Vagina (tissue), 2 donors: ENCODE measurements at regions not wholly inside any gene's neighbourhood (a gene's known extent, or its start where the extent isn't known, plus 50 kb on each side); places are given as distances from the start of the nearest gene placed in this dataset.
"Not testable (repeated sequence)": the region's sequence is repeated elsewhere in the genome, so short reads cannot be mapped to it uniquely, and the experiment has no call there.

Source experiments
- DNase-seq, 2 donors: peaks; one replicate each; pipeline ENCODE4 v3.0.0-alpha.2; 2017; ENCODE audit errors: extremely low spot score in 2 of 2
- H3K27ac ChIP-seq: fragments of 200-600 bp; sonication (generic); one replicate; pipeline ENCODE4 v1.5.1; 2019
- H3K27me3 ChIP-seq: fragments of 200-600 bp; sonication (generic); one replicate; pipeline ENCODE4 v1.5.1; 2019
- H3K36me3 ChIP-seq, 2 donors: fragments of 200-600 bp; sonication (generic); one replicate each; pipeline ENCODE4 v1.5.1; 2017 to 2019
- H3K4me1 ChIP-seq: fragments of 200-600 bp; sonication (generic); one replicate; pipeline ENCODE4 v1.5.1; 2019
- H3K4me3 ChIP-seq, 2 donors: fragments of 200-600 bp; sonication (generic); 1 replicate in 1 of 2; 2 replicates in 1 of 2; pipeline ENCODE4 v1.5.1; 2016 to 2019
- H3K9me3 ChIP-seq: fragments of 200-600 bp; sonication (generic); one replicate; pipeline ENCODE4 v1.5.1; 2019
- POLR2A ChIP-seq, 2 donors: fragments of 450-650 bp; IDR thresholded peaks; one replicate each; pipeline ENCODE4 v1.6.1; 2017; ENCODE audit warnings: antibody characterized with exemption in 2 of 2, mild to moderate bottlenecking in 2 of 2, moderate library complexity in 2 of 2
- POLR2AphosphoS5 ChIP-seq, 2 donors: sonication (generic); formaldehyde crosslinking; IDR thresholded peaks; one replicate each; pipeline ENCODE4 v1.9.0; 2017; ENCODE audit warnings: antibody characterized with exemption in 2 of 2, mild to moderate bottlenecking in 2 of 2, low read depth in 1 of 2; ENCODE audit not compliant: insufficient read depth in 1 of 2
- intact Hi-C: fragments of 100-400 bp; cut with DNase I; formaldehyde crosslinking; loops from one replicate; pipeline ENCODE4 v1.15.1; 2023
- TF ChIP-seq, protein P1 (sequence below), 3 experiments: fragments of 450-650 bp in 2 of 3; fragments of 200-600 bp in 1 of 3; sonication (generic) in 1 of 3; IDR thresholded peaks; one replicate each; pipeline ENCODE4 v1.5.1; 2017 to 2019; ENCODE audit warnings: antibody characterized with exemption in 3 of 3, mild to moderate bottlenecking in 2 of 3, moderate library complexity in 2 of 3

DNA sequence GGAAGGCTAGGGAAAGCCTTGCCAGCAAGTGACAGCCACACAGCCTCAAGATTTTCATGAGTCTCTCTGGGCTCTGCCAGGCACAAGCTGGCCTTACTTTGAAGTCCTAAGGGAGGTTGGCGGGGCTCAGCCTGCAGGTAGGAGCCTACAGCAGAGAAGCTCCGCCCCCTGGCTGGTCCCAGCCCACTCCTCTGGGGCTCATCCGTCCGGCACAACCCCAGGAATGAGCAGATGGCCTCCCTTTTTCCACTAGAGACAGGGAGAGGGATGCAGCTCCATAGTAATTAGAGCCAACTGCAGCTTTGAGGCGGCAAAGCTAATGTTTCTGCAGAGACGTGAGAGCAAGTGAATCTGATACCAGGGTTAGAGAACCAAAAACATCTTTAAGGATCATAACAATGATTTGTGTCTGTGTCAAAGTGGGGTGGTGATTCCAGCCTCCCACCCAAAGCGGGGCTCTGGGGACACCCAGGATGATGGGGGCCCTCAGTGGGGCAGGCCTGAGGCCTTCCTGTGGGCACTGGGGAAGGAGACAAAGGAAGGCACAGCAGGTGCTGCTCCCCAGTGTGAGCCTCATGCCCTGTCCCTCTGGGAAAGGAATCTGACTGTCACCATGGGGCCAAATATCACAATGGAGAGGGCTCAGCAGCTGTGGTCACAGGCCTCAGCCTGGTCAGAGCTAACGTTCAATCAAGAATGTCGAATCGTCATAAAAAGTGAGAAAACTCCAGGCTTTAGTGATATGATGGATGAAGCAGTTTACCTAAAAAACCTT is 61.5 kb downstream of the RBFOX3 start:
- Histone ChIP-seq H3K4me1 (no peaks in the 10 kb centered on the region), H3K9me3 (no peaks in the 10 kb centered on the region), H3K36me3 (no peaks in the 10 kb centered on the region), H3K4me3 (no peak overlapping the region), H3K27me3 (no peaks in the 10 kb centered on the region), H3K27ac (no peak overlapping the region)
- intact Hi-C loops: no loop called here
- TF ChIP-seq POLR2A (IDR thresholded peaks at IDR 0.05) (no peak), POLR2AphosphoS5 (IDR thresholded peaks at IDR 0.05; ENCODE audit: insufficient read depth in 1 of 2, low read depth in 1 of 2) (no peak)
- TF ChIP-seq, protein P1, sequence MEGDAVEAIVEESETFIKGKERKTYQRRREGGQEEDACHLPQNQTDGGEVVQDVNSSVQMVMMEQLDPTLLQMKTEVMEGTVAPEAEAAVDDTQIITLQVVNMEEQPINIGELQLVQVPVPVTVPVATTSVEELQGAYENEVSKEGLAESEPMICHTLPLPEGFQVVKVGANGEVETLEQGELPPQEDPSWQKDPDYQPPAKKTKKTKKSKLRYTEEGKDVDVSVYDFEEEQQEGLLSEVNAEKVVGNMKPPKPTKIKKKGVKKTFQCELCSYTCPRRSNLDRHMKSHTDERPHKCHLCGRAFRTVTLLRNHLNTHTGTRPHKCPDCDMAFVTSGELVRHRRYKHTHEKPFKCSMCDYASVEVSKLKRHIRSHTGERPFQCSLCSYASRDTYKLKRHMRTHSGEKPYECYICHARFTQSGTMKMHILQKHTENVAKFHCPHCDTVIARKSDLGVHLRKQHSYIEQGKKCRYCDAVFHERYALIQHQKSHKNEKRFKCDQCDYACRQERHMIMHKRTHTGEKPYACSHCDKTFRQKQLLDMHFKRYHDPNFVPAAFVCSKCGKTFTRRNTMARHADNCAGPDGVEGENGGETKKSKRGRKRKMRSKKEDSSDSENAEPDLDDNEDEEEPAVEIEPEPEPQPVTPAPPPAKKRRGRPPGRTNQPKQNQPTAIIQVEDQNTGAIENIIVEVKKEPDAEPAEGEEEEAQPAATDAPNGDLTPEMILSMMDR (IDR thresholded peaks at IDR 0.05): no peak
- DNase-seq: no peak

DNA sequence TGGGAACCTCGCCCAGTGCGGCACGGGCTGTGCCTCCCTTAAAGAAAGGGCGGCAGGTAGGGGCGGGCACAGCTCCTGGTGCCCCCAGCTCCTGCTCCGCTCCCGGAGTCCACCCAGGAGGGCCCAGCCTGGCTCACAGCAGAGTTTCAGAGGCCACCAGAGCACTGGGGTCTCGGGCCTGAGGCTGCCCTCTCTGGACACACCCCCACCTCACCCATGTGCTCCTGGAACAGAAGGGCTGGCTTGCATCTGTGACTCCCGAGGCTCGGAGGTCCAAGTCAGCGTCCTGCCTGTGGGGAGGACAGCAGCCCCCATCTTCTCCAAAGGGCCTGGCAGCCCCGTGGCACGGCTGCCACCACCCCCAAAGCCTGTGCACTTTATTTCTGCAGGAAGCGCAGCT is 62.7 kb downstream of the RBFOX3 start:
- TF ChIP-seq, protein P1 (IDR thresholded peaks at IDR 0.05): no peak
- TF ChIP-seq POLR2A (IDR thresholded peaks at IDR 0.05) (no peak), POLR2AphosphoS5 (IDR thresholded peaks at IDR 0.05; ENCODE audit: insufficient read depth in 1 of 2, low read depth in 1 of 2) (no peak)
- DNase-seq: no peak
- H3K27me3 ChIP-seq: no peaks in the 10 kb centered on the region
- H3K9me3 ChIP-seq: no peaks in the 10 kb centered on the region
- no peak overlapping the region for H3K27ac ChIP-seq
- no peaks in the 10 kb centered on the region for H3K4me1 ChIP-seq
- intact Hi-C loops: no loop called here
- H3K36me3 ChIP-seq: no peaks in the 10 kb centered on the region
- no peak overlapping the region for H3K4me3 ChIP-seq

DNA sequence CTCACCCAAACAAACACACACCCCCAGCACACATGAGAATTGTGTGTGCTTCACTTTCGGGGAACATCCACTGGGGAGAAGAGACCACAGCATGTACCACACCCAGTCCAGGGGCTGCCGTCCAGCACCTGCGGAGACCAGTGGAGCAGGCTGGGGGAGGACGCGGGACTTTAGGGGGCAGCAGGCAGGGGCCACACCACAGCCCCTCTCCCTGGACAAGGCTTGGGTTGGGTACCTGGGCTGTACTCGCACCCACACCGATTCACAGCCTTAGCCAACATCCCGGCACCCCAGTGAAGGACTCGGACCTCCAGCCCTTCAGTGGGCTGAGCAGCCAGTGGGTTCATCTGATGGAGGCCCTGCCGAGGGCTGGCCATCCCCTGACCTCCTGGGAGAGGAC is 63.3 kb downstream of the RBFOX3 start:
- intact Hi-C loops: no loop called here
- H3K4me3 ChIP-seq: no peak overlapping the region
- DNase-seq: no peak
- TF ChIP-seq POLR2AphosphoS5 (IDR thresholded peaks at IDR 0.05; ENCODE audit: insufficient read depth in 1 of 2, low read depth in 1 of 2): no peak
- no peak for TF ChIP-seq POLR2A (IDR thresholded peaks at IDR 0.05)
- TF ChIP-seq, protein P1 (IDR thresholded peaks at IDR 0.05): no peak
- H3K4me1 ChIP-seq: no peaks in the 10 kb centered on the region
- no peak overlapping the region for H3K27ac ChIP-seq
- no peaks in the 10 kb centered on the region for H3K27me3 ChIP-seq
- H3K9me3 ChIP-seq: no peaks in the 10 kb centered on the region
- no peaks in the 10 kb centered on the region for H3K36me3 ChIP-seq

DNA sequence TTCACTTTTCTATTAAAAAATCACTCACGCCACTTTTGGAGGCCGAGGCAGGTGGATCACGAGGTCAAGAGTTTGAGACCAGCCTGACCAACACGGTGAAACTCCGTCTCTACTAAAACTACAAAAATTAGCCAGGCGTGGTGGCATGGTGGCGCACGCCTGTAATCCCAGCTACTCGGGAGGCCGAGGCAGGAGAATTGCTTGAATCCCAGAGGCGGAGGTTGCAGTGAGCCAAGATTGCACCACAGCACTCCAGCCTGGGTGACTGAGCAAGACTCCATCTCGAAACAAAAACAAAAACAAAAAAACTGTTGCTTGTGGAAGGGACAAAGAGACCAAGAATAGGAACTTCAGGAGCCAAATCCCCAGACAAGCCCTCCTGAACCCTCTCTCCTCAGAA is 63.7 kb downstream of the RBFOX3 start:
- H3K36me3 ChIP-seq, H3K27ac ChIP-seq, H3K9me3 ChIP-seq, H3K27me3 ChIP-seq, H3K4me3 ChIP-seq, H3K4me1 ChIP-seq, intact Hi-C loops, DNase-seq: not testable (repeated sequence)

DNA sequence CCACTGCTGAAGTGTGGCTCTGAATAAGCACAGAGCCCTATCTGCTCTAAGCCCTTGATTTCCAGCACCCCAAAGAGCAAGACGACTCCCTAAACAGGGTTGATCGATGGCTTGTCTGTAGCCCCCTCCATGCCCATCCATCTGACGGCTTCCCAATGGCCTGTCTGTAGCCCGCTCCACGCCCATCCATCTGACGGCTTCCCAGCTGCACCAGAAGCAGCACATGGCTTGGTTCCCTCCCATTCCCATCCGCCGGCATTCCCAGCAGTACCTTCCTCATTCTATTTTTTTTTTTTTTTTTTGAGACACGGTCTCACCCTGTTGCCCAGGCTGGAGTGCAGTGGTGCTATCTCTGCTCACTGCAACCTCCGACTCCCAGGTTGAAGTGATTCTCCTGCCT is 64.5 kb downstream of the RBFOX3 start:
- Histone ChIP-seq H3K27me3 (no peaks in the 10 kb centered on the region), H3K9me3 (no peaks in the 10 kb centered on the region), H3K4me1 (no peaks in the 10 kb centered on the region), H3K4me3 (no peak overlapping the region), H3K27ac (no peak overlapping the region), H3K36me3 (no peaks in the 10 kb centered on the region)
- intact Hi-C loops: no loop called here
- no peak for DNase-seq
- TF ChIP-seq POLR2AphosphoS5 (IDR thresholded peaks at IDR 0.05; ENCODE audit: insufficient read depth in 1 of 2, low read depth in 1 of 2): no peak
- TF ChIP-seq, protein P1 (IDR thresholded peaks at IDR 0.05): no peak
- TF ChIP-seq POLR2A (IDR thresholded peaks at IDR 0.05): no peak
